ENCODE measurements at regions not wholly inside any gene's neighbourhood (a gene's known extent, or its start where the extent isn't known, plus 50 kb on each side); places are given as distances from the start of the nearest gene placed in this dataset.
"Not testable (repeated sequence)": the region's sequence is repeated elsewhere in the genome, so short reads cannot be mapped to it uniquely, and the experiment has no call there.

DNA sequence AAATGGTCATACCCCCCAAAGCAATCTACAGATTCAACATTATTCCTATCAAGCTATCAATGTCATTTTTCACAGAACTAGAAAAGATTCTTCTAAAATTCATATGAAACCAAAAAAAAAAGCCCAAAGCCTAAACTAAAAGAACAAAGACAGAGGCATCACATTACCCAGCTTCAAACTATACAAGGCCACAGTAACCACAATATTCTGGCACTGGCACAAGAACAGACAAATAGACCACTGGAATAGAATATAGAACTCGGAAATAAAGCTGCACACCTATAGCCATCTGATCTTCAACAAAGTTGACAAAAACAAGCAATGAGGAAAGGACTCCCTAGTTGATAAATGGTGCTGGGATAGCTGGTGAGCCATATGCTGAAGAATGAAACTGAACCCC is 89.2 kb upstream of the PCED1B start:
- no peak overlapping the region for H3K4me3 ChIP-seq (replicated peaks; ENCODE audit: low read depth, low read length)
- TF ChIP-seq, protein P1, sequence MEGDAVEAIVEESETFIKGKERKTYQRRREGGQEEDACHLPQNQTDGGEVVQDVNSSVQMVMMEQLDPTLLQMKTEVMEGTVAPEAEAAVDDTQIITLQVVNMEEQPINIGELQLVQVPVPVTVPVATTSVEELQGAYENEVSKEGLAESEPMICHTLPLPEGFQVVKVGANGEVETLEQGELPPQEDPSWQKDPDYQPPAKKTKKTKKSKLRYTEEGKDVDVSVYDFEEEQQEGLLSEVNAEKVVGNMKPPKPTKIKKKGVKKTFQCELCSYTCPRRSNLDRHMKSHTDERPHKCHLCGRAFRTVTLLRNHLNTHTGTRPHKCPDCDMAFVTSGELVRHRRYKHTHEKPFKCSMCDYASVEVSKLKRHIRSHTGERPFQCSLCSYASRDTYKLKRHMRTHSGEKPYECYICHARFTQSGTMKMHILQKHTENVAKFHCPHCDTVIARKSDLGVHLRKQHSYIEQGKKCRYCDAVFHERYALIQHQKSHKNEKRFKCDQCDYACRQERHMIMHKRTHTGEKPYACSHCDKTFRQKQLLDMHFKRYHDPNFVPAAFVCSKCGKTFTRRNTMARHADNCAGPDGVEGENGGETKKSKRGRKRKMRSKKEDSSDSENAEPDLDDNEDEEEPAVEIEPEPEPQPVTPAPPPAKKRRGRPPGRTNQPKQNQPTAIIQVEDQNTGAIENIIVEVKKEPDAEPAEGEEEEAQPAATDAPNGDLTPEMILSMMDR (IDR thresholded peaks at IDR 0.05; ENCODE audit: insufficient read depth, low read length, poor library complexity, severe bottlenecking): no peak
- H3K27me3 ChIP-seq (replicated peaks; ENCODE audit: control insufficient read depth, insufficient read depth, low read length): no peaks in the 10 kb centered on the region
- H3K36me3 ChIP-seq (ENCODE audit: control insufficient read depth, insufficient read depth, low read length): no peaks in the 10 kb centered on the region
- no peak for DNase-seq (ENCODE audit: extremely low read depth, insufficient read length)

DNA sequence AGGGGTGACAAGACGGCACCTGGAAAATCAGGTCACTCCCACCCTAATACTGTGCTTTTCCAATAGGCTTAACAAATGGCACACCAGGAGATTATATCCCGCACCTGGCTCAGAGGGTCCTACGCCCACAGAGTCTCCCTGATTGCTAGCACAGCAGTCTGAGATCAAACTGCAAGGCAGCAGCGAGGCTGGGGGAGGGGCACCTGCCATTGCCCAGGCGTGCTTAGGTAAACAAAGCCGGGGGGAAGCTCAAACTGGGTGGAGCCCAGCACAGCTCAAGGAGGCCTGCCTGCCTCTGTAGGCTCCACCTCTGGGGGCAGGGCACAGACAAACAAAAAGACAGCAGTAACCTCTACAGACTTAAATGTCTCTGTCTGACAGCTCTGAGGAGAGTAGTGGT is 87.4 kb upstream of the PCED1B start:
- not testable (repeated sequence) for H3K4me3 ChIP-seq (replicated peaks; ENCODE audit: low read depth, low read length); DNase-seq (ENCODE audit: extremely low read depth, insufficient read length); H3K36me3 ChIP-seq (ENCODE audit: control insufficient read depth, insufficient read depth, low read length); H3K27me3 ChIP-seq (replicated peaks; ENCODE audit: control insufficient read depth, insufficient read depth, low read length)

DNA sequence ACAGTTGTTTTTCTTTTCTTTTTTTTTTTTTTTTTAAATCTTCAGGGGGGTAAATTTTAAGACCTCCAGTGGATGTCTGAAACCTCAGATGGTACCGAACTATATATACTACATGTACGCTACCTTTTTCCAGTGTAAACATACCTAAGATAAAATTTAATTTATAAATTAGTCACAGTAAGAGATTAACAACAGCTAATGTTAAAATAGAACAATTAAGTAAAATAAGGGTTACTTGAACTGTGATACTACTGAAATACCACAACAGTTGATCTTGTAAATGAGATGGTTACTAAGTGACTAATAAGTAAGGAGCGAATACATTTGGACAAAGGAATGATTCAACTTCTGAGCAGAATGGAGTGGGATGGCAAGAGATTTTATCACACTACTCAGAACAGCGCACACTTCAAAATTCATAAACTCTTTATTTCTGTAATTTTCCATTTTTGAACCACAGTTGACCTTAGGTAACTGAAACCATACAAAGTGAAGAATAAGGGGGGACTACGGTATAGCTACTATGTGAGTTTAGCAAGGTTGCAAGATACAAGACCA is 80.5 kb upstream of the PCED1B start:
- no peak for DNase-seq (ENCODE audit: extremely low read depth, insufficient read length)
- Histone ChIP-seq H3K4me3 (replicated peaks; ENCODE audit: low read depth, low read length) (no peak overlapping the region), H3K27me3 (replicated peaks; ENCODE audit: control insufficient read depth, insufficient read depth, low read length) (no peaks in the 10 kb centered on the region), H3K36me3 (ENCODE audit: control insufficient read depth, insufficient read depth, low read length) (no peaks in the 10 kb centered on the region)
- TF ChIP-seq, protein P1 (IDR thresholded peaks at IDR 0.05; ENCODE audit: insufficient read depth, low read length, poor library complexity, severe bottlenecking): no peak

DNA sequence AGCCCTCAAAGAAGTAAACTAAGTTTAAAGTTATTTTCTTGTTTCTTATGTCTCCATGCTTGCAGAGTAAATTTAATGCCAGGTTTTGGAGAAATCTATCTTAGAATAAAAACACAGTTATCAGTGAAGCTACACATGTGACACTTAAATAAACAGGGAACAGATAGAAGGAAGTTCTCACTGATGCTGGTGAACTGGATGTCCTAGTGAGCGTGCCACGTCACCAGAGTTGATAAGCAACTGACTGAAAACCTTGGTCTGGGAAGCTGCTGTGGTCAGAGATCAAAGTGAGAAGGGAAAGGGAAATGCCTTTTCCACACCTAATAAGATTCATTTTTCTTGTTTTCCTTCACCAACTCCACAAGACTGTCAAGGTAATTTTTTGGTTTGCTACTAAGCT is 74.8 kb upstream of the PCED1B start:
- no peak for DNase-seq (ENCODE audit: extremely low read depth, insufficient read length)
- Histone ChIP-seq H3K4me3 (replicated peaks; ENCODE audit: low read depth, low read length) (no peak overlapping the region), H3K36me3 (ENCODE audit: control insufficient read depth, insufficient read depth, low read length) (no peaks in the 10 kb centered on the region), H3K27me3 (replicated peaks; ENCODE audit: control insufficient read depth, insufficient read depth, low read length) (no peaks in the 10 kb centered on the region)
- TF ChIP-seq, protein P1 (IDR thresholded peaks at IDR 0.05; ENCODE audit: insufficient read depth, low read length, poor library complexity, severe bottlenecking): no peak

DNA sequence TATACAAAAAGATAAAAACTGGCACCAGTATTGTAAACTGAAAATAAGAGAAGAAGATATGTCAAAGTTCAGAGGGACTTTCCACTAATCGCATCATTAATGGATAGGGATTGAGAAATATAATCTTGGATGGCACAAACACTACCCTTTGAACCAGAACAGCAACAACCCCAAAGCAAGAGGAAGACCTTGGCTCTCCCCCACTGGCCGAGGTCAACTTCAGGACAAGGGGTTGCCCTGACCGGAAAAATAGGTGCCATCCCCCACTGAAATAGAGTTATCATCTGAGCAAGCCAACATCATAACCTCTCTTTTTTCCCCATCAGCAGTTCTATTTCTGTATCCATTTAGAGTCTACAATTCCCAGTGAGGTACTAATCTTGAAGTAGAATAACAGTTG is 72.4 kb upstream of the PCED1B start:
- Histone ChIP-seq H3K36me3 (ENCODE audit: control insufficient read depth, insufficient read depth, low read length) (no peaks in the 10 kb centered on the region), H3K4me3 (replicated peaks; ENCODE audit: low read depth, low read length) (no peak overlapping the region), H3K27me3 (replicated peaks; ENCODE audit: control insufficient read depth, insufficient read depth, low read length) (no peaks in the 10 kb centered on the region)
- TF ChIP-seq, protein P1 (IDR thresholded peaks at IDR 0.05; ENCODE audit: insufficient read depth, low read length, poor library complexity, severe bottlenecking): no peak
- DNase-seq (ENCODE audit: extremely low read depth, insufficient read length): no peak

DNA sequence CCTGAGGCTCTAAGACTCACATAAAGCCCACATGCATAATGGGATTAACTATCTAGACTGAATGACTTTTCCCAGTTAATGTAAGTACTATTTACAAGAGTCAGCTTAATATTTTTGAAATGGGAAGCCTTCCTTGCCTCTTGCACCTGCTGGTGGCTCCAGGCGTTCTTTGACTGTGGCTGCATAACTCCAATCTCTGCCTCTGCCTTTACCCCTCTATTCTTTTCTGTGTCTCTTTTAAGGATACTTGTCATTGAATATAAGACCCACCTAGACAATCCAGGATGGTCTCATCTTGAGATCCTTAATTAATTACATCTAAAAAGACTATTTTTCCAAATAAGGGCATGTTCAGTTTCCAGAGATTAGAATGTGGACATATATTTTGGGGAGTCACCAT is 66.9 kb upstream of the PCED1B start:
- TF ChIP-seq, protein P1 (IDR thresholded peaks at IDR 0.05; ENCODE audit: insufficient read depth, low read length, poor library complexity, severe bottlenecking): no peak
- Histone ChIP-seq H3K27me3 (replicated peaks; ENCODE audit: control insufficient read depth, insufficient read depth, low read length) (no peaks in the 10 kb centered on the region), H3K4me3 (replicated peaks; ENCODE audit: low read depth, low read length) (no peak overlapping the region), H3K36me3 (ENCODE audit: control insufficient read depth, insufficient read depth, low read length) (no peaks in the 10 kb centered on the region)
- DNase-seq (ENCODE audit: extremely low read depth, insufficient read length): no peak

All from GM06990 (cell line).